ENCODE measurements at regions not wholly inside any gene's neighbourhood (a gene's known extent, or its start where the extent isn't known, plus 50 kb on each side); places are given as distances from the start of the nearest gene placed in this dataset.
A peak's percentile ranks its signal among the peaks of the same experiment; 100 is the strongest.
"Not testable (repeated sequence)": the region's sequence is repeated elsewhere in the genome, so short reads cannot be mapped to it uniquely, and the experiment has no call there.

DNA sequence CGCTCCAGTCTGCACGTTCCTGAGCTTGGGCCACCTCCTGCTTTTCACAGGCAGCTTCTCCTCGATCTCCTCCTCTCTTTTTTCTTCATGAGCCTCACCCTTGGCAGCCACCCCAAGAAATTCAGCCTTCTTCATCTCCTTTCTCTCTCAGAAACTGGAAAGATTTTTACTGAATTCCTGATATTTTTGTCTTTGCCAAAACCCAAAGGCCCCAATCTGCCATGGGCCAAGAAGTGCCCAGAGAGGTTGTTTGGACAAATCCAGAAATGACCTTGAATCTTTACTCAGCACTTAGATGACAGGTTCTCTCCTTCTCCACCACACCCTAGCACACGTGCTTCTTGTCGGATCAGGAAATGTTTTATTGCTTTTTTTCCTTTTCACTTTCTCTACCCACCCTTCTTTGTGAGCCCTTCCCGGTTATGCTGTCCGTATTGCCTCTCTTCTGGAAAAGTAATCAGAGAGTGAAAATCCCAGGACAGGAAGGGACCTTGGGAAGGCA is 134.5 kb upstream of the TNP1 start:
- no peak for DNase-seq

GRCh38 chr2:216992056-216992675 is 132.3 kb upstream of the TNP1 start:
- DNase-seq: peak; percentile 31

GRCh38 chr2:216991563-216991962 is 131.7 kb upstream of the TNP1 start:
- peak; percentile 31 for DNase-seq

DNA sequence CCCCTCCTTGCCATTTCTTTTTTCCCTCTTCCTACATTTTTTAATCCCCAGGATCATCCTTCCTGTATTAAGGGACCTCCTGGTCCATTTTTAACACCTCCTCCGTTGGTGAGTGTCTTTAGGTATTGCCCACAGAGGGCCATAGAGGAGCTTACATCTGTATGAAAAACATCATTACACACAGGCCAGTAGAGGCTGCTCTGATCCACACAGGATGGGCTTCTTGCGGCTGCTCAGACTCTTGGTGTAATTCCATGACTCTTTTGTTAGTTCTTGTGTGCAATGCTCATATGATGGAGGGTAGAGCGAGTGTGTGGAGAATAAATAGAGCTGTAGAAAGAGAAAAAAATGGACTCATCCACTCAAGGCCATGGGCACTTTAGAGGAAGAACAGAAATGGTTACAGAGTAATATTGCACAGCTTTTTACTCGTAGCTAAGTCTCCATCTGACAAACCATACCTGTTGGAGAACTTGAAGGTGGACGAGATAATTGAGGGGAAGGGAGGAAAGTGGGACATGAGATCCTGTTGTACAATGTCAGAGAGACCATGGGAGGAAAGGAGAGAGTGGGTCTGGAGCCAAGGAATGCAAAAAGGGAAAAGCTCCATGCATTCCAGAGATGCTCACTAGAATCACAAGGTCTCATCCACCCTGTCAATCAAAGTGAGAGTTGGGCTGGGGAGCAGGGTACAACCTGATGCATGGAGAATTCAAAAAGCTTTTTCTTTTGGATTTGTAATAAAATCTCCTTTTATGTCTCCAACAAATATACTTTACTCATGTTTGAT is 129.7 kb upstream of the TNP1 start:
- DNase-seq: no peak

DNA sequence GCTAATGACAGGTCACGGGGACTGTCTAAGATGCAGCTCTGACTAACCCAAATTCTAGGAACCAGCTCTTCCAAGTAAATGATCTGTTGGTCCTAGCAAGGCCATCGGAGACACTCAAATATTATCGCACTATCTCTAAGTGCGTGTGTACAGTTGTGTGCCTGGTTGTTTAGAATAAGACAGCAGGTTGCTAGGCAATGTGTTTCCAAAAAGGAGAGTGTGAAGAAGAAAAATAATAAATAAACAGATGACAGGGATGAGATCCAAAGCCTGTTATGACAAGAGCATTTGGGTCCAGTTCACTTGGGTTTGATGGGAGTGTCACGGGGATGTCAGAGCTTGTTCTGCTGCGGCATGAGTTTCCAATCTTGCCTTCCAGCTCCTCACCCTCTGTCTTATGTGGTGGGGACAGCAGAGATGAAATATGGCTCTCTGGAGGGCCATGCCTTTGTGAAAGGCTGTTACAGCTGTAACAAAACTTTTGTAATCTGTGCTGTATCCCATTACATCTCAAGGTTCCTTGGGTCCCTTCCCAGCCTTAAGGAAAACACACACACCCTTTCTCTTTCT is 127.5 kb upstream of the TNP1 start:
- DNase-seq: peak; percentile 33

GRCh38 chr2:216985658-216986141 is 125.8 kb upstream of the TNP1 start:
- peak; percentile 33 for DNase-seq

- no peak for DNase-seq
Measured at GRCh38 chr2:216984937-216985336, 125.1 kb upstream of the TNP1 start.

GRCh38 chr2:216981951-216982350 is 122.1 kb upstream of the TNP1 start:
- DNase-seq: not testable (repeated sequence)

GRCh38 chr2:216980510-216980909 is 120.6 kb upstream of the TNP1 start:
- DNase-seq: not testable (repeated sequence)

DNA sequence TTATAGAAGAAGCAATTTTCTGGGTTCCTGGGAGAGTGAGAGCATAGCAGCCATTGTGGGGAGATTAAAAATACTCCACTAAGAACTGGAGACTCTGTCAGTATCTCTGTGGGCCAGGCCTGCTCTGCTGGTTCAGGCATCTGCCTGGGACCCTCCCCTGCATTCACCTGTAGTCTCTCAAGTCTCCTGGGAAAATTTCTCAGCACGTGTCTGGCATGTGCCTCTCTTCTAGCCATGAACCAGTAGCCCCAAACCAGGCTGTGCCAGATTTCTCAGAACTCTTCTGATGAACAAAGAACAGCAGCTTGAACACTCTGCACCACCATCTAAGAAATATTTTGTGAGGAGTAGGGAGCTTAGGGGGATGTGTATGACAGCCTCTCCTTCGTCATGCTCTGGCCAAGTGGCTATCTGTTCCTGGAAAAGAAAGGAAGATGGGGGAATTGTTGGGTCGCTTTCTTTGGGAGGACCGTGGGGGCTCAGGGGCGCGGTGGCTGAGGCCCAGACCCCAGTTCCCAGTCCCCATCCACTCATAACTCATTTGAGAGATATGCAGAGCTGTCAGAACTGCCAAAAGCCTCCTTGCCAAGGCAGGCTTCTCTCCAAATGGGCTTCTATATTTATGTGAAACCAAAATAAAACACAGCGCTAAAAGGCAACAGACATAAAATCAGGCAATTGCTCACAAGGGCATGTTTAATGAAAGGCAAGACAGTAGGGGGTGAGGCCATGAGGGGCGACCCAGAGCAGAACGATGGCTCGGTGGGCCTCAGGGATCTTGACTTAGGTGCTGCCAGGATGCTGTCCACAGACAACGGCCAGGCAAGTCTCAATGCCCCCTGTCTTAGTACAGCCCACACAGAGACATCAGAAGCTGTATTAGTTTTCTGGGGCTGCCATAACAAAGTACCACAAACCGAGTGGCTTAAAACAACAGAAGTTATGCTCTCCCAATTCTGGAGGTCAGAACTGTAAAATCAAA is 114.7 kb upstream of the TNP1 start:
- DNase-seq: no peak

DNA sequence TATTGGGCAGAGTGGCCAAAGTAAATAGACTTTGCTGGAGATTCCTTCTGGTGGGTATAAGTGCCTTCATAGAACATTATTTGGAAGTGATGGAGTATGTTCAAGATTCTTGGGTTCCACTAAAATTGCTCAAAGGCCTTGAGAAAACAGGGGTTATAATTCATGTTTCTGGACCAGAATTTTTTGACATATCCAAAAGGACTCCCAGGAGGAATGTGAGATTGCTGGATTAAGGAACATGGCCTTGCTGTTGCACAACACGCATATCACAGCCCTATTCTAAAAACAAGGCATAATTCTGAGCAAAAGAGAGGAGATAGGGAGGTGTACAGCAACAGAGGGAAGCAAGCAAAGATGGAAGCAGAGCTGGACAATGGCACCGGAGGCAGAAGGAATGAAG is 111.7 kb upstream of the TNP1 start:
- no peak for DNase-seq

DNA sequence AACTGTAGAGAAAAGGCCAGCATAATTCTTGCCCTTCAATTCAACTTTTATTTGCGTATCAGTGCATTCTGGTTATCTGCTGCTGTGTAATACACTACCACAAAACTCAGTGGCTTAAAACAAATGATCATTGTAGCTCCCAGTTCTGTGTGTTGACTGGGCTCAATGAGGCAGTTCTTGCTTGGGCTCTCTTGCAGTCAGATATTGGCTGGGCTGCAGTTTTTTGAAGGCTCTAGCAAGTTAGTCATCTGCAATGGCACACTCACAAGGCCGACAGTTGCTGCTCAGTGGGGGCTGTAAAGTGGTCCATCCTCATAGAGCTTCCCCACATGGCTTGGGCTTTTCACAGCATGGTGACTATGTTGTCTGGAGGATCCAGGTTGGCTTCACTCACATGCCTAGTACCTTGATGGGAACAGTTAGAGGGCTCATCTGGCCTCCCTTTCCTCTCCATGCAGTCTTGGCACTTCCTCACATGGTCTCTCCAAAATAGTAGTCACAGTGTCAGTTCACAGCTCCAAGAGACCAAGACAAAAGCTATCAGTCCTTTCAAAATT is 110.6 kb upstream of the TNP1 start:
- no peak for DNase-seq

- no peak for DNase-seq
Measured at GRCh38 chr2:216967889-216968288, 108.0 kb upstream of the TNP1 start.

DNA sequence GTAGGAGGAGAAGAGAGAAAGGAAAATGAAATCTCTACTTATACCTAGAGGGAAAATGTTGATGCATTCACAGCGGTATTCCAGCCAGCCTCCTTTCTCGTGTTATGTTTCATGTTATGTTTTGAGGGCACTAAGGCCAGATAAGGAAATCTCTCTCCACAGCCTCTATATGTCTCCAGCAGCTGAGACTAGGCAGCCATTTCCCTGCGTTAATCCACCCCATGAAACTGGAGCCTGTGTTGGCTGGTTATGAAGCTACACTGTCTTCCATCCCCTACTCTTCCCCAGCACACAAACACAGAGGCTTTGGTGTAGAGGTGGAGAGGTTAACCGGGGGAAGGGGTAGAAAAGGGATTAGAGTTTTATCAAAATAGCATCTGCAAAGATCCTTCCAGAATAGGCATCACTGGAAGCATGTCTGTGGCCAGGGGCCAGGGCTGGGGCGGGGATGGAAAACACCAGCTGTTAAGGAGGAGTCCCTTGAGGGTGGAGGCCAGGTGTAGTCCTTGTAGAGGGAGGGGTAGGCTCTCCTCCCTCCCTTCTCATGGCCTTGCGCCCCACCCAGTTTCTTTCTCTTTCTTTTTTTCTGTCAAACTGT is 100.9 kb upstream of the TNP1 start:
- no peak for DNase-seq

GRCh38 chr2:216959433-216959832 is 99.6 kb upstream of the TNP1 start:
- DNase-seq: no peak

- no peak for DNase-seq
Measured at GRCh38 chr2:216956820-216957493, 97.1 kb upstream of the TNP1 start.

DNA sequence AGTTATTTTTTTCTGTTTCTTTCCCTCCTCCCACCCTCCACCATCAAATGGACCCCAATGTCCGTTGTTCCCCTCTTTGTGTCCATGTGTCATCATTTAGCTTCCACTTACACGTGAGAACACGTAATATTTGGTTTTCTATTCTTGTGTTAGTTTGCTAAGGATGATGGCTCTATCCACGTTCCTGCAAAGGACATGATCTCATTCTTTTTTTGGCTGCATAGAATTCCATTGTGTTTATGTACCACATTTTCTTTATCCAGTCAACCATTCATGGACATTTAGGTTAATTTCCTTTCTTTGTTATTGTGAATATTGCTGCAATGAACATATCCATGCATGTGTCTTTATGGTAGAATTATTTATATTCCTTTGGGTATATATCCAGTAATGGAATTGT is 91.3 kb upstream of the TNP1 start:
- no peak for DNase-seq

- no peak for DNase-seq
Measured at GRCh38 chr2:216950547-216950946, 90.7 kb upstream of the TNP1 start.

- peak; percentile 31 for DNase-seq
Measured at GRCh38 chr2:216949700-216950413, 90.0 kb upstream of the TNP1 start.

DNA sequence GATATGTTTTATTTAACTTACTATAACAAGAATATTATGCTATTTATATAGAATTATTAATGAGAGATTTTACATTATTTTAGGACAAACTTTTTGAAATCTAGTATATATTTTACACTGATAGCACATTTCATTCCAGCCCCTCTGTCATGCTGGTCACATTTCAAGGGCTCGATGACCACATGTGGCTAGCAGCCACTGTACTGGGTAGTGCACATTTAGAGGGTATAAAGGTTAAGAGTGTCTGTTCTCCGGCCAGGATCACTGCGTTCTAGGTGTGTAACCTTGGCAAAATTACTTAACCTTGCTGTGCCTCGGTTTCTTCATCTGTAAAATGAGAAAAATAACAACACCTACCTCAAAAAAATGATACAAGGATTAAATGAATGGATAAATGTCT is 87.2 kb upstream of the TNP1 start:
- DNase-seq: no peak

Data from renal pelvis (tissue), 1 donor.